Panc1 (cell line): ENCODE measurements at regions not wholly inside any gene's neighbourhood (a gene's known extent, or its start where the extent isn't known, plus 50 kb on each side); places are given as distances from the start of the nearest gene placed in this dataset.

Experiments
- ATAC-seq: fragments of 200-7000 bp; cut with Tn5 transposase; 2 replicates; pipeline ENCODE4 v1.9.1; 2020; ENCODE audit warnings: mild to moderate bottlenecking, moderate library complexity
- BruUV-seq: library from RNA; stranded (reverse); fragments of 400-500 nt; replicated peaks from 2 replicates; lab custom pipeline; 2021; lab: Mats Ljungman, UMichigan
- CTCF ChIA-PET: fragments of 300-600 bp; sonication (Branson Sonifier 250); formaldehyde crosslinking; loops from one replicate; lab custom pipeline; 2022; ENCODE audit warnings: antibody characterized with exemption; lab: Charles Lee
- POLR2A ChIA-PET: fragments of 300-600 bp; sonication (Branson Sonifier 250); formaldehyde crosslinking; loops from one replicate; lab custom pipeline; 2022; ENCODE audit warnings: antibody characterized with exemption; lab: Charles Lee
- DNase-seq: peaks from one replicate; pipeline ENCODE4 v3.0.0-alpha.2; 2010; ENCODE audit warnings: low read depth, low spot score
- H3K27ac ChIP-seq: 2 replicates; pipeline ENCODE4 v1.5.1; 2011; ENCODE audit warnings: mild to moderate bottlenecking, low read length, inconsistent platforms
- H3K27me3 ChIP-seq: fragments of 200-500 bp; sonication (Bioruptor generic); 2 replicates; pipeline ENCODE4 v1.6.0; 2014; ENCODE audit warnings: low read length, inconsistent platforms; ENCODE audit not compliant: control insufficient read depth, insufficient read depth
- H3K36me3 ChIP-seq: fragments of 200-500 bp; sonication (Bioruptor generic); 2 replicates; pipeline ENCODE4 v1.5.1; 2014; ENCODE audit warnings: inconsistent platforms, mild to moderate bottlenecking, low read length, moderate library complexity; ENCODE audit not compliant: control insufficient read depth, insufficient read depth
- H3K4me1 ChIP-seq: 2 replicates; pipeline ENCODE4 v1.5.1; 2011; ENCODE audit warnings: inconsistent platforms, mild to moderate bottlenecking, low read length, moderate library complexity; ENCODE audit not compliant: control insufficient read depth, insufficient read depth
- H3K4me3 ChIP-seq, 2 experiments: 2 replicates each; pipeline ENCODE4 v1.5.1; 2011 to 2012; ENCODE audit warnings: low read depth in 2 of 2, low read length in 2 of 2, mild to moderate bottlenecking in 2 of 2, inconsistent platforms in 1 of 2, moderate library complexity in 1 of 2
- H3K9me3 ChIP-seq: fragments of 200-500 bp; sonication (Bioruptor generic); 2 replicates; pipeline ENCODE4 v1.5.1; 2014; ENCODE audit warnings: low read depth, mild to moderate bottlenecking, inconsistent platforms, low read length, moderate library complexity; ENCODE audit not compliant: control insufficient read depth, insufficient read depth
- POLR2AphosphoS5 ChIP-seq: IDR thresholded peaks from 2 replicates; pipeline ENCODE4 v1.6.1; 2012; ENCODE audit warnings: mild to moderate bottlenecking, low read depth, low read length, moderate library complexity
- SIN3A ChIP-seq: IDR thresholded peaks from 2 replicates; pipeline ENCODE4 v1.6.1; 2012; ENCODE audit warnings: low read depth, mild to moderate bottlenecking, low read length, moderate library complexity, borderline replicate concordance; ENCODE audit not compliant: insufficient read depth
- TCF7L2 ChIP-seq: IDR thresholded peaks from 2 replicates; pipeline ENCODE4 v1.6.1; 2011; ENCODE audit warnings: mild to moderate bottlenecking, low read depth, low read length, inconsistent platforms
- in situ Hi-C: cut with HindIII; loops from 2 replicates; pipeline ENCODE4 v1.10.0; 2016; ENCODE audit warnings: low sequenced_read_pairs, low pct_unique_long_range_greater_than_20kb
- intact Hi-C: fragments of 100-400 bp; cut with micrococcal nuclease; formaldehyde crosslinking; loops from one replicate; pipeline ENCODE4 v1.10.0; 2022; ENCODE audit not compliant: unreplicated experiment
- TF ChIP-seq, protein P1 (sequence below): fragments of 450-650 bp; IDR thresholded peaks from 2 replicates; pipeline ENCODE4 v1.5.1; 2017; ENCODE audit warnings: mild to moderate bottlenecking
- TF ChIP-seq, protein P2 (sequence below), 2 experiments: IDR thresholded peaks; 2 replicates each; pipeline ENCODE4 v1.6.1; 2011 to 2012; ENCODE audit warnings: low read depth in 2 of 2, control low read depth in 1 of 2, low read length in 1 of 2, mild to moderate bottlenecking in 1 of 2, moderate library complexity in 1 of 2; ENCODE audit not compliant: insufficient read depth in 1 of 2

DNA sequence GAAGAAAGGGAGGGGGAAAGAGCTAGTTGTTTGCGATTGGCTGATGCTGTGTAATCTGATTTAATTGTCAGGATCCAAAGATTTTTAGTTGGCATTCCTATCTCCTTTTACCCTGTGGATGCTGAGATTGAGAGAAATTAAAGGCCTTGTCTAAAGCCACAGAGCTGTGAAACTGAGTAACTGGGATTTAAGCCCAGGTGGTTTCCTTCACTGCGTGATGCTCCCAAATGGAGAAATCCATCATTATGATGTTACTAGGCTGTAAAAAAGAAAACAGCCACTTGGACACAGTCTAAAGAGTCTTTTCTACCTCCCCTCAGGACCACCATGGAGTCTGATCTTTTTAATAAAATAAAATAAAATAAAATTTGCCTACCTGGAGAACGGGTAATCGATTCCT, 883.0 kb upstream of the NR2F2 start:
- Histone ChIP-seq H3K4me3 (no peak overlapping the region), H3K27ac (no peak overlapping the region), H3K9me3 (no peaks in the 10 kb centered on the region), H3K4me1 (no peaks in the 10 kb centered on the region; the same call in 1 of the 2 replicates), H3K27me3 (no peaks in the 10 kb centered on the region), H3K36me3 (no peaks in the 10 kb centered on the region)
- CTCF ChIA-PET, result no interaction called here
- DNase-seq (no peak), ATAC-seq (no peak)
- no TSS peak for BruUV-seq
- POLR2A ChIA-PET, result interaction anchor here (0.6 kb wide), 1 partner anchor 300 kb away, joined by 4 read pairs; no protein-coding TSS in a partner anchor
- no peak for TF ChIP-seq TCF7L2
- TF ChIP-seq, protein P1, sequence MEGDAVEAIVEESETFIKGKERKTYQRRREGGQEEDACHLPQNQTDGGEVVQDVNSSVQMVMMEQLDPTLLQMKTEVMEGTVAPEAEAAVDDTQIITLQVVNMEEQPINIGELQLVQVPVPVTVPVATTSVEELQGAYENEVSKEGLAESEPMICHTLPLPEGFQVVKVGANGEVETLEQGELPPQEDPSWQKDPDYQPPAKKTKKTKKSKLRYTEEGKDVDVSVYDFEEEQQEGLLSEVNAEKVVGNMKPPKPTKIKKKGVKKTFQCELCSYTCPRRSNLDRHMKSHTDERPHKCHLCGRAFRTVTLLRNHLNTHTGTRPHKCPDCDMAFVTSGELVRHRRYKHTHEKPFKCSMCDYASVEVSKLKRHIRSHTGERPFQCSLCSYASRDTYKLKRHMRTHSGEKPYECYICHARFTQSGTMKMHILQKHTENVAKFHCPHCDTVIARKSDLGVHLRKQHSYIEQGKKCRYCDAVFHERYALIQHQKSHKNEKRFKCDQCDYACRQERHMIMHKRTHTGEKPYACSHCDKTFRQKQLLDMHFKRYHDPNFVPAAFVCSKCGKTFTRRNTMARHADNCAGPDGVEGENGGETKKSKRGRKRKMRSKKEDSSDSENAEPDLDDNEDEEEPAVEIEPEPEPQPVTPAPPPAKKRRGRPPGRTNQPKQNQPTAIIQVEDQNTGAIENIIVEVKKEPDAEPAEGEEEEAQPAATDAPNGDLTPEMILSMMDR, result no peak
- no peak for TF ChIP-seq POLR2AphosphoS5
- TF ChIP-seq SIN3A, result no peak
- TF ChIP-seq, protein P2, sequence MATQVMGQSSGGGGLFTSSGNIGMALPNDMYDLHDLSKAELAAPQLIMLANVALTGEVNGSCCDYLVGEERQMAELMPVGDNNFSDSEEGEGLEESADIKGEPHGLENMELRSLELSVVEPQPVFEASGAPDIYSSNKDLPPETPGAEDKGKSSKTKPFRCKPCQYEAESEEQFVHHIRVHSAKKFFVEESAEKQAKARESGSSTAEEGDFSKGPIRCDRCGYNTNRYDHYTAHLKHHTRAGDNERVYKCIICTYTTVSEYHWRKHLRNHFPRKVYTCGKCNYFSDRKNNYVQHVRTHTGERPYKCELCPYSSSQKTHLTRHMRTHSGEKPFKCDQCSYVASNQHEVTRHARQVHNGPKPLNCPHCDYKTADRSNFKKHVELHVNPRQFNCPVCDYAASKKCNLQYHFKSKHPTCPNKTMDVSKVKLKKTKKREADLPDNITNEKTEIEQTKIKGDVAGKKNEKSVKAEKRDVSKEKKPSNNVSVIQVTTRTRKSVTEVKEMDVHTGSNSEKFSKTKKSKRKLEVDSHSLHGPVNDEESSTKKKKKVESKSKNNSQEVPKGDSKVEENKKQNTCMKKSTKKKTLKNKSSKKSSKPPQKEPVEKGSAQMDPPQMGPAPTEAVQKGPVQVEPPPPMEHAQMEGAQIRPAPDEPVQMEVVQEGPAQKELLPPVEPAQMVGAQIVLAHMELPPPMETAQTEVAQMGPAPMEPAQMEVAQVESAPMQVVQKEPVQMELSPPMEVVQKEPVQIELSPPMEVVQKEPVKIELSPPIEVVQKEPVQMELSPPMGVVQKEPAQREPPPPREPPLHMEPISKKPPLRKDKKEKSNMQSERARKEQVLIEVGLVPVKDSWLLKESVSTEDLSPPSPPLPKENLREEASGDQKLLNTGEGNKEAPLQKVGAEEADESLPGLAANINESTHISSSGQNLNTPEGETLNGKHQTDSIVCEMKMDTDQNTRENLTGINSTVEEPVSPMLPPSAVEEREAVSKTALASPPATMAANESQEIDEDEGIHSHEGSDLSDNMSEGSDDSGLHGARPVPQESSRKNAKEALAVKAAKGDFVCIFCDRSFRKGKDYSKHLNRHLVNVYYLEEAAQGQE (IDR thresholded peaks at IDR 0.05; ENCODE audit: insufficient read depth in 1 of 2, low read depth in 2 of 2, low read length in 1 of 2), result no peak
- in situ Hi-C loops (no loop called here), intact Hi-C loops (no loop called here)

DNA sequence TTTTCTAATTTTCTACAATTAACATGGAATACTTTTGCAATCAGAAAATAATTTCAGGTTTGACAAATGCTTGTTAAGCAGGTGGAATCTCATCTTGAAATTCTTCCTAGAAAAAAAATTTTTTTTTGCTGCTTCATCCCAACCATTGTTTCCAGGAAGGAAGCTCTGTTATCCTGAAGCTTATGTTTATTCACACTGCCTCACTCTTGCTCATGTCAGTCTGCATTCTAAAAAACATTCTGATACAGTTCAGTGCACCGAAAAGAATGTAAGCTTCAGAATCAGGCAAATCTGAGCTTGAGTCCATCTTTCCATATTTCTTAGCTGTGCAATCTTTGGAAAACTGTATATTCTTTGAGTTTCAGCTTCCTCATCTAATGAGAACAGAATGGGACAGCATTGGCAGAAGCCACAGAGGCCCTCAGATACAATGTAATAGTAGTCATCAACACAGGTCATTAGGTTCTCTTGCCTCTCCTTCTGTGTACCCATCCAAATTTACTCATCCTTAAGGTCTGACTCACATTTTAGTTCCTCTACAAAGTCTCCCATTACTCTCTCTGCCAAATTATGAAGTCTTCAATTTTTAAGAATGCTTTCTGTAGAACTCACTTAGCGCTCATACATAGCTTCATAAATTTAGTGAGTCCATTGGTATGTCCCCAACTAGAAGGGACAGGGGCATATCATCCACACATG, 881.8 kb upstream of the NR2F2 start:
- POLR2A ChIA-PET, result no interaction called here
- ATAC-seq (no peak), DNase-seq (no peak)
- CTCF ChIA-PET, result interaction anchor here (0.5 to 0.6 kb wide), 2 partner anchors 194 to 1281 kb away, joined by 3 to 8 read pairs; no protein-coding TSS in a partner anchor
- no TSS peak for BruUV-seq
- Histone ChIP-seq H3K36me3 (no peaks in the 10 kb centered on the region), H3K9me3 (no peaks in the 10 kb centered on the region), H3K27ac (no peak overlapping the region), H3K4me1 (no peaks in the 10 kb centered on the region; the same call in 1 of the 2 replicates), H3K27me3 (no peaks in the 10 kb centered on the region), H3K4me3 (no peak overlapping the region)
- in situ Hi-C loops (no loop called here), intact Hi-C loops (no loop called here)
- no peak for TF ChIP-seq SIN3A
- TF ChIP-seq, protein P2 (IDR thresholded peaks at IDR 0.05; ENCODE audit: insufficient read depth in 1 of 2, low read depth in 2 of 2, low read length in 1 of 2), result no peak
- no peak for TF ChIP-seq TCF7L2
- no peak for TF ChIP-seq POLR2AphosphoS5
- TF ChIP-seq, protein P1, result no peak
